HG03097 (cell line): ENCODE measurements at regions not wholly inside any gene's neighbourhood (a gene's known extent, or its start where the extent isn't known, plus 50 kb on each side); places are given as distances from the start of the nearest gene placed in this dataset.
"Not testable (repeated sequence)": the region's sequence is repeated elsewhere in the genome, so short reads cannot be mapped to it uniquely, and the experiment has no call there.

Source experiments
- ATAC-seq: cut with Tn5 transposase; IDR thresholded peaks from one replicate; pipeline ENCODE4 v1.9.1; 2021; ENCODE audit not compliant: unreplicated experiment, low FRiP score

DNA sequence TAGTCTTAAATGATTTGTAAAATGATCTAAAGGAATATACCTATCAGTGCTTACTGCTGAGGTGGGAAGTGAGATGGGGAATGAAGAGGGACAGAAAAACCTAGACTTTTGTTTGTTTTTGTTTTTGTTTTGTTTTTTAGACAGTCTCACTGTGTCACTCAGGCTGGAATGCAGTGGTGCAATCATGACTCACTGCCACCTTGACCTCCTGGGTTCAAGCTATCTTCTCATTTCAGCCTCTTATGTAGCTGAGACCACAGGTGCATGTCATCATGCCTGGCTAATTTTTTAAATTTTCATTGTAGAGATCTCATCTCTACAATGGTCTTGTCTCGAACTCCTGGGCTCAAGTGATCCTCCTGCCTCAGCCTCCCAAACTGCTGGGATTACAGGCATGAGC is 116.4 kb upstream of the SEM1 start:
- ATAC-seq = no peak

DNA sequence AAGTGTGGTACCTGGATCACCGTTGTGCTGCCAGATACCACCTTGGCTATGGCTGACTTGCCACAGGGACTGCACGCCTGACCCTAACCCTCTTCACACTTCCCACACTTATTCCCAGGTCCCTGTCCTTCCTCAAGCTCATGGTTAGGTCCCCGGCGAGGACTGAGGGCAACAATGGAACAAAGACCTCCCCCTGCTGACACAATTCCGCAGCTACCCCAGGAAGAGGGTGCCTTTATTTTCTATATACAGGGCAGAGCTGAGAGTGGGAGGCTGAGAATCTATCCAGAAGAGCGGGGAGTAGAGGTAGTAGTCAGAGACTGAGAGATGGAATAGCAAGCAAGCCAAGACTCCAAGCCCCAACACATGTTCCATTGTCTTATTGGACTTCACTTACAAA is 118.1 kb upstream of the SEM1 start:
- ATAC-seq = no peak

DNA sequence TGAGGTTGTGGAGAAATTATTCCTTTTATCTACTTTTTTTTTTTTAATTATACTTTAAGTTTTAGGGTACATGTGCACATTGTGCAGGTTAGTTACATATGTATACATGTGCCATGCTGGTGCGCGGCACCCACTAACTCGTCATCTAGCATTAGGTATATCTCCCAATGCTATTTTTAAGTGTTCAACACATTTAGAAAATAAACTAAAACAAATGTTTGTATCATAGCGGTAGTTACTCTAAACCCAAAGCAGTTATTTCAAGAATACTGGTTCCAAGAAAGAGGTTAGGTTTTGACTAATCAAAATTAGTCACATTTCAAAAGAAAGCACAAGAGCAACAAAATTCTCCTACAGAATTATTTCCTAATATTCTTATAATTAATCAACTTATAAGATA is 119.5 kb upstream of the SEM1 start:
- not testable (repeated sequence) for ATAC-seq

DNA sequence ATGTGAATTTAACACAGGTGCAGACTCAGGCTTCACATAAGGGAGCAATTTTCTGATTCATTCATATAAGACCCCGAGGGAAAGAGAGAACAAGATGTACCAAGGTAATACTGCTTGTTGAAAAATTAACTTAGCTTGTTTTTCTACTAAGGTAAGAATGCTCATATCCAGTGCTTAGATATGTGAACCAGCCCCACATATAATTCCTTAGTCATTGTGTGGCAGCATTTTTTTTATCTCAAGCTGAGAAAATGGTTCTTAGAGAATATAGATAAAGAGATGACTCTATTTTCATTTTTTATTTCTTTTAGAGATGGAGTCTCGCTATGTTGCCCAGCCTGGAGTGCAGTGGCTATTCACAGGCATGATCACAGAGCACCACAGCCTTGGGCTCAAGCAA is 121.8 kb upstream of the SEM1 start:
- no peak for ATAC-seq

DNA sequence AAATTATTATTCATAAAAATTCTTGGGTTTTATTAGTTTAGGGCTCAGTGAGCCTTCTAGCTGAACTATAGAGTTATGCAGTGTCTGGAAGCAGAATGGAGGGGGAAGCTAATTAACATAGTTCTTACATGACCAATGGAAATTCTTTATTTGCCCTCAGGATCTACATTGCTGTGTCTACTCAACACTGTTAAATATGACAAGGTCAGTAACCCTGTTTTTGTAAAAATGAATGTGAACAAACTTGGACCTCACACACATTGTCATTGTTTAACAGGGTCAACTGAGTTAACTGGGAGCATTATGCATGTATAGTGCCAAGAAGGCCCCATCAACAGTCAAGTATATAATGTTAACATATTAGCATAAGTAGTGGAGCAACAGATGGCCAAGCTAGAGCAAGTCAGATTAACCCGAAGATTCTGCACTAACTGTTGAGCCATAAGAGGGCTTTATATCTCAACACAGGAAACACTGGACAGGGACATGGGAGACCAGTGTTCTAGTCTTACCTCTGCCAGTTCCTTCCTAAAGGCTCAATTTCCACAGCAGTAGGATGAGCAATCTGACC is 122.5 kb upstream of the SEM1 start:
- ATAC-seq = no peak

DNA sequence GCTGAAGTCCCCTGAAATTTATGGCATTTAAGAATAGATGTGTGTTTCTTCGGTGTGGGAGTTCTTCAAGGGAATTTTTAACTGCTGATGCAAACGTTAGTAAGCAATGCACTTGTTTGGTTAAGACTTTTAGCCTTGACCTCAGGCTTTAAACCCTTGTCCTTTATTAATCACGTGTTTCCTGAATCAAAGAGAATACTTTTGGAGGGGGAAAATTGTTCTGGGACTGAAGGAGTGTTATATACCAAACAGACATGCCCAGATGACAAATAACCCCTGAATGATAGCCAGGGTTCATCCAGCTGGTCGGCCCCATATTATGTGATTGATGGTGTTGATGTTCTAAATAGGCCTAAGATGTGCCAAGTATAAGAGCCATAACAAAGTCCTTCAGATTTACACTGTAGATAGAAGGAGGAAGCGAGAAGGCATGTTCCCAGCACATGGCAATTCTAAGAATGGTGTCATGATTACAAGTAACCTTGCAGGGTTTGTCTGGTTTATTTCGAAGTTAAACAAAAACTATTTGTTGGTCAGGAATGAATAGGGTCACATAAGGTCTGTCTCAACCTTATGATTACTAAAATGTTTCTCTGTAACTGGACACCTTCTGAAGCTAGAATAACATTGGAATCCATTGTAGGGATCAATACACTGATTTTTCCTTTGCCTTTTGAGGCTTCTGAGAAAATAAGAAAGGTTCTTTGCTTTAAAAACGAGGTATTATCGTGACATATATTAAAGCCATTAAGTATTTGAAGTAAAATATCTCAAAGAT is 124.2 kb upstream of the SEM1 start:
- ATAC-seq = no peak

DNA sequence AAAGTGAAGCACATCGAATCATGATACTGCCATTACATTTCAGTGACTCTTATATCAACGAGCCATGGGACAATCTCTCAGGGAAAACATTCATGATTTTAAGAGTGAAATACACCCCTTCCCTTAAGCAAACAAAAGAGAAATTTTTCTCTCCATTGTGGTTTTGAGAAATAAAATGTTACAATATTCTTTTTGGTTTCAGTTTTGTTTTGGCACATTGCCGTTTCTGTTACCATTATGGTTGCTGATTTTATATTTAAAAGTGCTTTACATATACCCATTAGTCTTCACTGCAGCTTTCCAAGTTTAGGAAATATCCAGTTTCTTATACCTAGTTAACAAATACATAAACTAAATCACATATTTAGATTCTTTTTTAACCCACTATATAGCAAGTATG is 126.8 kb upstream of the SEM1 start:
- no peak for ATAC-seq

DNA sequence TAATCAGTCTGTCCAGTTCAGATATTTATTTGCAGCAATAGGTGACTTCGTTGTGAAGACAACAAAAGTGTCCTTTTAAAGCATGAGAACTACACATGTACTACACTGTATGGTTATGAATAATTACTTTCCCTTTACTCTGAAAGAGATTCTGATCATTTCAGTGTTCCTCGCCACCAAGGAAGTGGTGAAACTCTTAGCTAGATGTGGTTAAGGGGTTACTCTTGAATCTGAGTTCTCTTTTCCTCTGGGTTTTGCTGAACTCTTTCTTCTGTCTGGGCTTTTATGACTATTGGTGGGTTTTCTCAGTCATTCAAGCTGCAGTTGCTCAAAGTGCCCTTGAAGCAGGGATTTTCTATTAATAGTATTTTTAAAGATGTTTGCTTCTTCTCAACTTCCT is 127.9 kb upstream of the SEM1 start:
- ATAC-seq = peak; percentile 98

DNA sequence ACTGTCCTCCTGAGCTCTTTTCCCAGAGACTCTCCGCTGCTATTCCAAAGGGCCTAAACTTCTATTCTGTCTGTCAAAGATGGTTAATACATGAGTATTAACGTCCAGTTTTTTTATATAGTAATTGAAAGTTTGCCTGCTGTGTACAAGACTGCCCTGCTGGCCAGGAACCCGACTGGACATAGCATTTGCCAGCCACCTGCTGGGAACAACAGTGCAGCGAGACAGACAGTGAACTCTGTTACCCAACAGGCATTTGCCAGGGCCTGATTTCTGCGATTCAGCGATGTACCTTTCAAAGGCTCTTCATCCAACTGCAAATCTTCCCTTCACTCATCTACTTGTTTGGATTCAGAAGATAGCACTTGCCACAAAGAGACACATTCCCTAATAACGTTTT is 128.8 kb upstream of the SEM1 start:
- ATAC-seq = no peak

DNA sequence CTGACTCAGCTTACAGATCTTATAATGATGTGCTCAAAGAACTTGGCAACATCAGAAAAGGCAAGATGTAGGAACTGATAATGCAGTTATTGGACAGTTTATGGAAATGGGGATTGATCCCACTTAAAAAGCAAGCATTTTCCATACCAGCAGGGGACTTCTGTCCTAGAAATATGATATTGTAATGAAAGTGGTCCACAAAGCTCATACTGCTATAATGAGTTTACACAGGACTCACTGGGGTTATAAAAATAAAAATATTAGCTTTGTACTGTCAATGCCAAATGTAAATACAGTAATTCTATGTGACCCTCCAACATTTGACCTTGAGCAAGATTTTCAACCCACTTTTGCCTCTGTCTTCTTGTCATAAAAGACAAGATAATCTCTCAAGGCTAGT is 145.5 kb upstream of the SEM1 start:
- no peak for ATAC-seq

DNA sequence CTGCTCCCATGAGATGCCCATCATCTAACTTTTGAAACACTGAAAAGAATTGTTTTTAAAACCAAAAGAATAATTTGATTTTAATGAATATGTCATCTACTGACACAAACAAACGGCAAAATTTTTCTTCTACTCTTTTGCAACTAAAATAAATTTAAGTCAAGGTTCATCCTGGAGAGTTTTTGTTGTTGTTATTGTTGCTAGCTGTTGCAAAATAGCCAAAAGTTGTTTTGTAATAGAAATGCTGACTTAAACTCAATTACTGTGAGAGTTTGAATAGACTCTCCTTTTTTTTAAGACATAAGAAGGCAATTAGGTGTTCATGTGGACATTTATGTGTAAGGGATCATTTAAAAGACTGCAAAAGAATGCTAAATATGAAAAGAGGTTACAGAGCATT is 146.0 kb upstream of the SEM1 start:
- ATAC-seq = no peak

DNA sequence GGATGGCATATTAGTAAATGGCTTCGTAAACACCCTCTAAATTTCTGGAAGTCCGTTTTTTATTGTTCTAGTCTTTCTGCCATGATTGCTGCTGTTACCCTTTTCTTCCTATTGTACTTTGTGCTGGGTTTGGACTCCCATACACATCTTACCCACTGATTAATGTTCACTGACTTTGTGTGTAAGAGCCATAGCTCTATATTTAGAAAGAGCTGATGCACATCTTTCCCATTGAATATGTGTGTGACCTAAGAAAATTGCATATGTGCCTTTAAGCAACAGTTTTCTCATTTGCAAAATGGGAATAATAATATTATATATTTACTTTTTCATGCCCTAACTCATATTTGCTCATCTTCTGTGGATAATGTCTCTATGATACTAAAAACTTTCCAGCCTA is 135.8 kb upstream of the DLX6 start:
- ATAC-seq = no peak

DNA sequence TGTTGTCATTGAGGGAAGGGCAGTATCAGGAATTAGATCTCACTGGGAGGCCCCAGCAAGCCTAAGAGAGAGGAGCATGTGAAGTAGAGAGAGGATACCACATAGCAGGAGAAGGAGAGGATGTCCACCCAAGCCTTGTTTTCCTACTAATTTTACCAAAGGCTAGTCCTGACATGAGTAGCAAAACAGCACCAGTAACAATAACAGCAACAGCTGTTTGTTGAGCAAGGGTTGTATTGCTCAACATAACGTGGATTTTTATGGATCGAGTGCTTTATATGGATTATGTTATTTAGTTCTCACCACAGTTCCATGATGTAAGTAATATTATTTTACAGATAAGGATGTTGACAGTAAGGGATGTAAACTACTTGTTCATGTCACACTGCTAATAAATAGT is 135.2 kb upstream of the DLX6 start:
- ATAC-seq = no peak

DNA sequence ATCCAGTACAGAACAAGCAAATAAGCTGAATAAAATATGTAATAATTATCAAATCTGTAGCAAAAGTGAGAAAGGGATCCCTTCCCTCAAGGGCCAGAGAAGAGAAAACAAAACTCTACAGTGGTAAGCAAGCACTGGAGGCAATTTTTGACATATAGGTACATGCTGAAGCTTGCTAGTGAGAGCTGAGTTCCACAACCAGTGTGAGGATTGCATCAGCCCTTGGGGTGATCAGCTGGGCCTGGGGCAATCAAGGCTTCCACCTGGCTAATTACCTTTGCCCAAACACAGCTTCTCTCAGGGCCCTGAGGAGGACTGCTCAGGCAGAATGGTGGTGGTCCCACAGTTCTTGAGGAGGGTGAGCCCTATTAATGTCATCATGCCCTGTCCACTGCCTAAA is 134.4 kb upstream of the DLX6 start:
- ATAC-seq = no peak

DNA sequence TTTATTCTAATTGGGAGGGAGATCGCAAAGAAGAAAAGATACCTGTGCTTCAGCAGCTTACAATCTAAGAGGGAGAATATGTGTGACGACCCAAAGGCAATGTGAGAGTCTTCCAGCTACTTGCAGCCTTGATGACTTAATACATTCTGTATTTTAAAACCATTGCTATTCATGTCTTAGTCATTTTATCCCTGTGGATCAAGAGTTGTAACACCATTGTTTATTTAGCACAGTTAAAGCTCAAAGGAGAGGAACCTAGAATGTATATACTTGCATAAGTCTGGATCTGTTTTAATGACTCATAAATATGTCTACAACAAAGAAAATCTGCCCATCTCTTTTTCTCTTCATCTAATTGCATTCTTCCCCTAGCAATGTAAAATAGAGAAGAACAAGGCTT is 117.9 kb upstream of the DLX6 start:
- ATAC-seq = no peak

DNA sequence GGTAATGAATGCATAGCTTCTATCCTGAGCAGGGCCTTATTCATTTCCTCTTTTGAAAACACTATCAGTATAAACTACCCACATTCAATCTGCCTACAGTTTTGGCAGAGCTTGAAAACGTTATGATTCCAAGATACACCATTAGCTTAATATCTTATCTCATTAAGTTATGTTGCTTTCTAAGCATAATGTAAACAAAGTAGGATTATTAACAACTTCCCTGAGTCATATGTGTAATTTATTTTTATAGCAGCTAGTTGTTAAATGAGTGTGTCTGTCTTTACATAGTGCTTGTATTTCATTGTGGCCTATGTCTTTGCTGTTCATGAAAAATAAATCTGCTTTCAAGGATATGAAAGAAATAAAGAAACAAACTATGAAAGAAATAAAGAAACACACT is 106.2 kb upstream of the DLX6 start:
- no peak for ATAC-seq

DNA sequence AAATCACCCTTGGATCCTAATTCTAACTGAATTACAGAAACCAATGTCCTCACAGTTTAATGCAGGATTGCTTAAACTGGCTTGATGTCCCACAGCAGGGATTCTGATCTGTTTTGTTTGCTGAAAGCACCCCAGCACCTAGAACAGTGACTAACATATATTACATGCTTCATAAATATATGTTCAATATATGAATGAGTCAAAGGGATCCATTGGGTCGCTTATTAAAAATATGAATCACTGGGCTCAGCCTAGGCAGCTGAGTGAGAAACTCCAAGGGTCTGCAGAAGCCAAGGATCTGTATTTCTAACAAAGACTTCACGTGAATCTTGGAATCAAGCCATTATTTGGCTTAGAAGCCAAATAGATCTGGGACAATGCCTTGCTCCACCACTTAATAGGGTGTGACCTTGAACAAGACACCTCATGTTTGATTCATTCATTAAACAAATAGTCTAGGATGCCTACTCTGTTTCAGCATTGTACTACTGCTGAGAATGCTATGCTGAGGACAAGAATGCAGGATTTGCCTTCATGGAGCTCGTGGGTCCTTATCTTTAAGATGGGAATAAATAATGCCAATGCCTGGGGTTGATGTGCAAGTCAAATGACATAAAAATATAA is 103.4 kb upstream of the DLX6 start:
- ATAC-seq = no peak

DNA sequence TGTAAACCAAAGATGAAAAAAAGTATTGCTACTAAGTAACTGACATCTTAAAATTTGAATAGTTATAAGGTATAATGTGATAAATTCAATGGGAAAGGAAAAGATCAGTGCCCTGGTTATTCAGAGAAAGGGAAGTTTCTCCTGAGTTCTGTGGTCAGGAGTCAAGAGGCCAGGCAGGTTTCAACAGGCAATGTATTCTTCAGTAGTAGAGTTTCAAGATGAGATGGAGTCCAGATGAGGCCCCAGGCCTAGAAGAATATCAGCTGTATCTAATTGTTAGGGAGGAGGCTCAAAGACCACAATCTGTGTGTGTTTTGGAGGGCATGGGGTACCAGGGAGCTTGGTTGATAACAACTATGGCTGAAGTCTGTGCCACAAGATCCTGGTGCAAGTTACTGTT is 101.4 kb upstream of the DLX6 start:
- ATAC-seq = no peak

DNA sequence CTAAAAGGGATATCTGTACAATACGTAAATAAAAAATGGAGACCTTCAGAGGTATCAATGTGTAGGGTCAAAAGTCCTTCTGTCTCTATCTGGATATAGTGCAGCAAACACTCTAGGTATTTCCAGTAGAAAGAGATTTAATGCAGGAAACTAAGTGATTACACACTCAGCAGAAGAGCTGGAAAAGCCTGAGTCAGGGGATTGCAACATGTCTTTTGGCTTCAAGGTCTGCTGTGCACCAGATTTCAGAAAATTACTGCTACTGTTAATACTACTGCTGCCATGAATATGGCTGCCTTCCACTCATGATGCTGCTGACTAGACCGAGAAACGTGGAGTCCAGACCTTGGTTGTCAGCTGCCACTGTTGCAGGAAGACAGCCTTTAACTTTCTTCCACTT is 94.9 kb upstream of the DLX6 start:
- ATAC-seq = no peak

DNA sequence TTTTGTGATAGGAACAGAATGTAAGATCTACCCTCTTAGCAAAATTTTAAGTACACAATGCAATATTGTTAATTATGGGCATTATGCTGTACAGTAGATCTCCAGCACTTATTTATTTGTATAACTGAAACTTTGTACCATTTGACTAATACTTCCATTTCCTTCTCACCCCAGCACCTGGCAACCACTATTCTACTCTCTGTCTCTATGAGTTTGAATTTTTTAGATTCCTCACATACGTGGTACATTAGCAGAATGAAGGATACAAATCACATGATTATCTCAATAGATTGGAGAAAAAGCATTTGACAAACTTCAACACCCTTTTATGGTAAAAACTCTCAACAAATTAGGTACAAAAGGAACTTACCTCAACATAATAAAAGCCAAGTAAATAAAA is 90.3 kb upstream of the DLX6 start:
- no peak for ATAC-seq

DNA sequence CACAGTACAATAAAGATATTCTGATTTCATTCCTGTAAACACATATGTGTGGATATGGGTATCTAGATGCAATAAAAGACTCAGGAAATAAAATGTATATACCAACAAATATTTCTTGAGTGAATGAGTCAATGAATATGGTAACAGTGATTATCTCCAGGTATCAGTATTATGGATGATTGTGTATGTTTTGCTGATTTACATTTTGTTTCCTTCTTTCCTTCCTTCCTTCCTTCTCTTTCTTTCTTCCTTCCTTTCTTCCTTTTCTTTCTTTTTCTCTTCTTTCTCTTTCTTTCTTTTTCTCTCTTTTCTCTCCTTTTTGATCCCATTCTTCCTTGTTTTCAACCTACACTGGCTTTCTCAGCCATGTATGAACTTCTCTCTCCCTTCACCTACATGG is 85.3 kb upstream of the DLX6 start:
- no peak for ATAC-seq

DNA sequence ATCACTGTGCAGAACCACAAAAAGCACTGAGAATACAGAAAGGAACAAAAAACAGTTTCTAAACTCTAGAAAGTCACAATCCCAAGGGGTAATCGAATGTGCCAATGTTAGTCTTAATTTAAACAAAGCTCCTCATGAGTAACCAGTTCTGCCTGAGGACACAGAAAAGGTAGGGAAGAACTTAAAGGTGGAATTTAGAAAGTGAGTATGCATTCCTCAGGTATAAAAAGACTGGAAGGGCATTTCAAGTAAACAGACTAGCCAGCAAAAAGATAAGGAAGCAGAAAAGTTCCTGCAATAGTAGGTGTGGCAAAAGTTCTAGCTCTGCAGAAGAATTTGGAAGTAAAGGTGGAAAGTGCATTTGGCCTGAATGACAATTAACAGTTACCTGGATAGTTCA is 84.6 kb upstream of the DLX6 start:
- no peak for ATAC-seq
